GM19455 (cell line): ENCODE measurements at regions not wholly inside any gene's neighbourhood (a gene's known extent, or its start where the extent isn't known, plus 50 kb on each side); places are given as distances from the start of the nearest gene placed in this dataset.

Experiments
- ATAC-seq: cut with Tn5 transposase; IDR thresholded peaks from one replicate; pipeline ENCODE4 v1.9.1; 2021; ENCODE audit not compliant: unreplicated experiment

- ATAC-seq: no peak
Observed at GRCh38 chr11:28636566-28636965, 528.4 kb downstream of the METTL15 start.

GRCh38 chr11:28636033-28636432 is 527.8 kb downstream of the METTL15 start:
- ATAC-seq: no peak

DNA sequence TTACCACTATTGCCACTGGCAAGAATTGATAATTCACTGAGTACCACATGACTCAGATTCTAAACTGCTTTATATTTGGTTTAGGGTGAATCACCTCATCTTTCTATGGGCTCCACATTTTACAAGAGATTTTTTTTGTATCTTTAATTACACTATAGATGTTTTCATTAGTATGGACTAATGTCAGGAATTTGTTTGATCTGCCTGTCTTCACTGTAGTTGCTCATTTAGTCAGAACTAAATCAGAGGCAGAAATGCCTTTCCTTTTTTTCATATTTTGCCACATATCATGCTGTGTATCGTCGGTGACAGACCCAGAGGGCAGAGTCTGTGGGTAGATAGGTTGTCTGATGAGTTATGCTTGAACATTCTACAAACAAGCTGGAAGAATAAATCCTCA is 524.1 kb downstream of the METTL15 start:
- no peak for ATAC-seq

DNA sequence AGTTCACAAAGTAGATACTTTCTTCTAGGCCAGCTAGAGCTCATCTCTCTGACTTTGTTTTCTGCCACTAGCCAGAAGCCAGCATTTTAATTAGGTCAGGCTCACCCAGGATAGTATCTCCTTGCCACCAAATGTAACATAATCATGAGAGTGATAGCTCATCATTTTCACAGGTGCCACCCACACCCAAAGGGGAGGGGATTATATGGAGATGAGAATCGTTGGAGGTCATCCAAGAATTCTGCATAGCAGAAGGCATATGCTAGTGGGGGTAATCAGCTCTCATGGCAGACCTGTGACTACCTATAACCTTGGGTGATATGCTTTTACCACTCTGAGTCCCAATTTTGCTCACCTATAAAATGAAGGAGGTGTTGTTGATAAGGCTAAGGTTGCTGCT is 523.0 kb downstream of the METTL15 start:
- ATAC-seq: no peak

DNA sequence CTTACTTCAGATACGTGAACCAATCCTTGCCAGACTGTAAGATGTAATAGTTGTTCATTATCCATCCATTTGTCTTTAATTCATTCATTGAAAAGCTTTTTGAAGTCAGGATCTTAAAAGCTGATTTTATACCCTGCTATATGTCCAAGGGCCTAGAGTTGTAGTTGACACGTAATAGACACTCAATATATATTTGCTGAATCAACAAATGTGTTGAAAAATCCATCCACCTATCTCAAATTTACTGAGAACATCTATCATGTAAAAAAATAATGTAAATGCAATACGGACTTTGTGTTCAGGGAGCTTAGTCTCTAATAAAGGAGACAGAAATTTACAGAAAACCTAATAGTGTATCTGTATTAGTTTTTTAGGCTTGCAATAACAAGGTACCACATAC is 521.0 kb downstream of the METTL15 start:
- ATAC-seq: no peak

- ATAC-seq: no peak
Observed at GRCh38 chr11:28628412-28628811, 520.2 kb downstream of the METTL15 start.

DNA sequence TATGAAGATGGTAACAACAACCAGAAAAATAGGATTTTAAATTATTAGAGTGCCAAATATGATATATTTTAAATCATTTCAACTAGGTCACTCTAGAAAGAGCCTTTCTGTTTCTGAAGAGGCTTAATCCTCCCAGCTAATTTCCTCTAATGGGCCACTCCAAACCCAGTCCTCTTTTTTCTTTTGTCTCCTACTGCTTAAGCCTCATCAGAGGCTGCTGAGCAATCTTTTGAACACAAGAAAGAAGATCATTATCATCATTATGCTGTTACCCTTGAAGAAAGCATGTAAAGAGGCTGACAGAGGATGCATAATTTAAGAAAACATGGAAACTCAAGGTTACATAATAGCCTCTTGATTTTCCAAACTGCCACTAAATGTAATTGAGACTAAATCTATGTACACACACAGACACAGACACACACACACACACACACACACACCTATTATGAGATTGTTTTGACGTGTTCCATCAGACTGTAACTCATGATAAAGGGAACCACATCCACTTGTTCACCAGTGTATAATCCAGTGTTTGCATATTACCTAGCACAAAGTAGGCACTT is 519.6 kb downstream of the METTL15 start:
- ATAC-seq: no peak

DNA sequence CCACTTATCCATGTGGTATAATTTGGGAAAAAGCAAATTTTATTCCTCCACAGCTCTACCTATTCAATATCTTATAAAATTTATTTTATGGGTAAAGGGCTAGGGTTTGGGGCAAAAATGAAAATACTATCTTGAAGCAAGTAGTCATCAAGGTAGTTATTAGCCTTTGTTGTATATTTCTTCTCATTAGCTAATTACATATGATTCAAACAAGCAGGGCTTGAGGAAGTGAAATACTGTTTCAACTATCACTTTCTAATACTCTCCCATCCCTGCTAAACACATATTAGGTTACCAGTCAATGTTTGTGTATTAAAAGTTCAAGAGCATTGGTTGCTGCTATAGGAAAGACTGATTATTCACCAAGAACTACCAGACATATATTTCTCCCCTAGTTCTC is 517.3 kb downstream of the METTL15 start:
- ATAC-seq: no peak

DNA sequence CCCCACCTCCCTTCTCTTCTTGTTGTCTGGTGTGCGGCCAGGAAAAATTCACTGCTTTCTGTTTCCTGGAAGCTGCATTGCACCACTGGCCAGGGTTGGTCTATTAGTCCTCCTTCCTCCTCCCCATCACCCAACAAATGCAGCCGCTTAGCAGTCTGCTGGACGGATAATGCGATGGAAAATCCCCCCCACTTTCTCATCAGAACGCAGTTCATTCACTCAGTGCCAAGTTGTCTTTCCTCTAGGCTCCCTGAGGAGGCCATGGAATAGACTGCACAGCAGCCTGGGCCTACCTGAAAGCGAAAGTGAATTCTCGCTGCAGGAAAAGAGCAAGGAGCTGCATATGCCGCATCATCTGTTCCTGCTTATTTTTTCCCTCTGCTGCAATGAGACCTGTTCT is 513.6 kb downstream of the METTL15 start:
- ATAC-seq: no peak

DNA sequence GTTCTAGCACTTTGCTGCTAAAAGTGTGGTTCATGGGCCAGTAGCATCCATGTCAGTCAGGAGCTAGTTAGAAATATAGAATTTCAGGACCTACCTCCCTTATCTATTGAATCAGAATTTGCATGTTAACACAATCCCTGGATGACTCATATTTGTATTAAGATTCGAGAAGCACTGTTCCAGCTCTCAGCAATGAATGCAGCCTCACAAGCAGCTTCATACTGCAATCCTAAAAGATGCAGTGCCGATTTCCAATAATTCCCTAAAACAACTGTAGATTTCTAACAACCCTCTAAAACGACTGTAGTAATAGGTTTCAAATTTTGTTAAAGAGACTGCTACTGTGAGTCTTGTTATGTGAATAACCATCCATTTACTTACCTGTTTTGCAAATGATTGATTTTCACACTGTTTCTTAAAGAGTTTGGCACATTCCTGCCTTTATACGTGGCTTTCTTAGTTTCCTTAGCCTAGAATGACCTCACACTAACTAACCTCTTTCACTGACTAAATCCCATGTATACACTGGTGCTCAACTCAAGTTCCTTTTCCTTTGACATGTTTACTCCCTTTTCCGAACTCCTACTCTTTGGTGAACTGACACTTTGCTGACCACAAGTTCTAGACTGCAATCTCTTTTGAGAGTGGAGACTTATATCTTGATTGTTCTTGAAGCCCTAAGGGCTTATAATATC is 511.8 kb downstream of the METTL15 start:
- ATAC-seq: no peak

DNA sequence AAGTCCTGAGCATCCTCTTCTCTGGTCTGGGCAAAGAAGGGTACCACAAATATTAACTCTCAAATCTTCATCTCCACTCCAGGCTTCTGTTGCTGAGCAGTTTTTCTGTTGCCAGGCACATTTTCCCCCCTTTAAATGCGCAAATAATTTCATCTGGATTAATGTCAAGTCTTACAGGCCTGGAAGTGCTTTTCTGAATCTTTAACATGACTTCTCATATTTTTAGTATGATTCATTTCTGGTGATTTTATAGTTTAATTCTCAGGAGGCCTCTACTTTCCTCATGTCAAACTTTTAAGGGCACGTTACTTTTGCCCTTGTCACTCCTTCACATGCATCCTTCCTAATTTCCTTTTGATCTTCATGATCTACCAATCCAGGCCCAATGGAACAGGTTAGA is 510.2 kb downstream of the METTL15 start:
- ATAC-seq: no peak

DNA sequence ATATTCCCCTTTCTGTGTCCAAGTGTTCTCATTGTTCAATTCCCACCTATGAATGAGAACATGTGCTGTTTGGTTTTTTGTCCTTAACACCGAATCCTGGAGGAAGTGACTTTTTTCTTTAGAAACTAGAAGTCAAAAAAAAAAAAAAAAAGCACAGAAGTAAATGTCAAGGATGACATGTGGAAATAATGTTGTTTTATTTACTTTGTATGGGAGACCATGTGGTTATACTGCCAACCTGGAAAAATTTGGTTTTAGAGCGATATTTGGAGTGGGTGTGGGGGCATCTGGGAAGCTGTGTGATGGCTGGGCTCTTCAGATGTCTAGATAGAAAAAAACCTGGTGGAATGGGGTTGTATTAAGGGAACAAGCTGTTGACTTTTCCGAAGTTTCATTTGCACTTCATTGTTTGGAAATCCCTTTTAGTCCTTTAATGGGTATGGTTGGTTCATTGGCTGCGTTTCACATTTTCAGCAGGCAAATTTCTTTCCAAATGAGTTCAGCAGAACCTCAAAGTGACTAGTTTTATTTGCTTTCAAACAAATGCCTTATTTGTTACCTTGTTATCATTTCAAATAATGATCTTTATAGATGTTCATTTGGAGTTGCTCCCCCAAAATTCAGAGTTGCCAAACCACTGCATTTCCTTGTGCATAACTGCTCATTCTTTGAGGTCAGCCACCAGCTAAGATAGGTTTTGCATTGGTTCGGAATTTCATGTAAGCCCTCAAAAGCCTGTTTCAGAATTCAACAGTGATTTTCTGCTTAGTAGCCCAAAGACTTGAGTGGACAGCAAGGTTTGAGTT is 508.2 kb downstream of the METTL15 start:
- ATAC-seq: no peak

GRCh38 chr11:28615542-28615941 is 507.4 kb downstream of the METTL15 start:
- ATAC-seq: no peak

DNA sequence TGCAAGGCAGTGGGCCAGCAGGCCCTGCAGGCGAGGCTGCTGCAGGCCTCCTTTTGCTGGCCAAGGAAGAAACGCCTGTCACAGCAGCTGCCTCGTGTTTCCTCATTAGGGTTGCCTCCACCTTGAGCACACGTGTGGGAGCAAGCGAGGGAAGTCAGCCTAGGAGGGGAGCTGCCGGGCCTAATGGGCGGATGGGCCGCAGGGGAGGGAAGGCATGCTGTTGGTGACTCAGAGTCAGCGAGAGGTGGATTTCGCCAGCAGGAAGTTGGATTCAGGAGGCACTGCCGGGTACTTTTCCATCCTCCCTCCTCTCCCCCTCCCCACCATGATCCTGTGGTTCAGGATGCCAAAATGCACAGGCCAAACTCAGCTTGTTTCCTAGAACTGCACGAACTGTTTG is 498.7 kb downstream of the METTL15 start:
- ATAC-seq: no peak

DNA sequence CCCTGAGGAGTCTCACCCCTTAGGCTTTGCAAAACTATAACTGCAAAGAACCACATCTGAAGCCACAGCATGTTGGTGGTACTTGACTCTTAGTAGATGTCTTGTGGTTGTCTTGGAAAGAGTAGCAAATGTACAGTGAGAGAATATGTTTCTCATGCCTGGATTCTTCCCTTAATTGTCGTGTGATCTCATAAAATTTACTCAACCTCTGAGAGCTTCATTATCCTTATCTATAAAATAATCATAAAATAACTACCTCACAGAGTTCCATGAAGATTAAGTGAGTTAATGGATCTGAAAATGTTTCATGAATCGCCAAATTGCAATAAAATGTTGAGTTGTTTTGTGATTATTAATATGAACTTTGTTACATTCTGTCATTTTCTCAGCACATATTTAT is 491.5 kb downstream of the METTL15 start:
- ATAC-seq: no peak

DNA sequence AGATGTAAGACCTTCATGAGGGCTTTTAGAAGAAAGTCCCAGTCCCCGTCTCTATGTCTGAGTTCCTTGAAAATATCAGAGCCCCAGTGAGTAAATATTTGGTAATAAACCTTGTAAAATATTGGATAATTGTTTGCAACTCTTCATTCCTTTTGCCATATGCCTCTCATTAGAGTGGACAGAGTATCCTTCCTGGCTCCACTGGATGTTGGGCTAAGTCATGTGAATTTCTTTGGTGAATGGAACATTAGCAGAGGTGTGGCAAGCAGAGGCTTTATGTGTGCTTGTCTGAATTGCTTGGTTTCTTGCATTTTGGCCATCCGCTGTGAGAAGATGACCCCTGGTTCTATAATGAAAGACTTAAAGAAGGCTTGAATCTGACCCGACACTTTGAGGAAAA is 490.3 kb downstream of the METTL15 start:
- no peak for ATAC-seq

- ATAC-seq: no peak
Observed at GRCh38 chr11:28596816-28597215, 488.6 kb downstream of the METTL15 start.

GRCh38 chr11:28592141-28592540 is 484.0 kb downstream of the METTL15 start:
- ATAC-seq: no peak

GRCh38 chr11:28584992-28585391 is 476.8 kb downstream of the METTL15 start:
- ATAC-seq: no peak

DNA sequence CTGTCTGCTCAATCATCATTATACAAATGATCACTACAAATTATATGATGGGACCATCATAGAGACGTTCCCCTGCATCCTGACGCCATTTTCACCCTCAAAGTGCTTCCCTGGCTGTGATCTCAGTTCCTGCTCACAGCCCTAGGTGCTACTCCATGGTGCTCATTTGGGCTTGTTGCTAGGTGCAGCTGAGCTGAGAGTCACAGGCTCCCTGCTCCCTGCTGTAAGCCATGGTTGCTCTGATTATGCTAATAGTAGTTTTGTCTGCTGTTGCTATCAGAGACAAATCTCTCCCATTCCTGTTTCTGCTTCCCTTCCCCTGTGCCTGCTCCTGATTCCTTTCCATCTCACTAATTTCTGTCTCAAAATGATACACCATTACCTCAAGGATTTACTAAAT is 474.3 kb downstream of the METTL15 start:
- no peak for ATAC-seq

GRCh38 chr11:28581286-28582242 is 473.4 kb downstream of the METTL15 start:
- no peak for ATAC-seq
